CD4-positive, alpha-beta T cell treated with Interleukin-4 for 1 hour (primary cell): ENCODE measurements at regions not wholly inside any gene's neighbourhood (a gene's known extent, or its start where the extent isn't known, plus 50 kb on each side); places are given as distances from the start of the nearest gene placed in this dataset.

Experiments used
- DNase-seq, 2 donors: peaks; one replicate each; pipeline ENCODE4 v3.0.0-alpha.2; 2020 to 2022

DNA sequence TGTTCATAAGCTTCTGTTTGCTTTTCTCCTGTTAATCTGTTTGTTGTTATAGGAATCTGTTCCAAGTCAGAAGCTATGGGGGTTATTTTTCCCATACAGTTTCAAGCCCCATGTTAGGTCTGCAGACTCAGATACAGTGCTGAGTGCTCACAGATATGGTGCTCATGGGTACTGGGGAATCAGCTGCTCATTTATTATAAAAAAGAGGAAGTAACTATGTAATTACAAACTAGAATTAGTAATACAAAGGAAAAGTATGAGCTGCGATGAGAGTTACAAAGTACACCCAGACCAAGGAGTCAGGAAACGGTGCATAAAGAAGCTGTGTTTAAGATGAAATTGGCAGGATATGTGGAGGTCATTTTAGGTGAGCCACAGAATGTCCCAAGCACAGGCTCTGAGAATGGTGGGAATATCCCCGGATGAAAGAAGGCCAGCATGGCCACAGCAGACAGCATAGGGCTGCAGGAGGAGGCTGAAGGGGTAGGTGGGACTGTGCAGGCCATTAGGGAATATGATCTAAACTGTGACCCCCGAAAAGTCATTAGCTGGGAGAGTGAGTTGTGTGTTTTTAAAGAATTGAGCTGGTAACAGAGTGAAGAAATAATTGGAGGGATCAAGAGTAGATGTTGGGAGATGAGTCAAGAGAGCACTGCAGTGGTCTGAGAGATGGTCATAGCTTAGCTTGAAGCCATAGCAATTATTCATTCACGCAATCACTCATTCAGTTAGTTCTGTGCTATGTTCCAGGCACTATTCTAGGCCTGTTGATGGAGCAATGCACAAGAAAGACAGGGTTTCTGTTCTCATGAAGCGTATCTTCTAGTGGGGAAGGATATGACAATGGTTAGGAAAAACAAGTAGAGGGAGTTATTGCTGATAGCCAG is 177.4 kb upstream of the UBL3 start:
- DNase-seq: no peak

DNA sequence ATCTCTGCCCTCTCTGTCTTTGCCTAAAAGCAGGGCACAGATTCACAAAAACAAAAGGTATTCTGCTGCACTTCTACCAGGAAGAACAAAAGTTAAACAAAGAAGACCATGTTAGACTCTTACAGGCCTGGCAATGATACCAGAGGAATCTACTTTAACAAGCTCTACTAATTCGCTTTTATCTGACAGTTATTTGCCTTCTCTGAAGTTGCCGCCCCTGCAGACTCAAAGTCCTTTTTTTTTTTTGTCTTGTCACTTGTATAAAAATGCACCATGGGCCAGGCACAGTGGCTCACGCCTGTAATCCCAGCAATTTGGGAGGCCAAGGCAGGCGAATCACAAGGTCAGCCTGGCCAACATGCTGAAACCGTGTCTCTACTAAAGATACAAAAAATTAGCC is 176.5 kb upstream of the UBL3 start:
- no peak for DNase-seq

DNA sequence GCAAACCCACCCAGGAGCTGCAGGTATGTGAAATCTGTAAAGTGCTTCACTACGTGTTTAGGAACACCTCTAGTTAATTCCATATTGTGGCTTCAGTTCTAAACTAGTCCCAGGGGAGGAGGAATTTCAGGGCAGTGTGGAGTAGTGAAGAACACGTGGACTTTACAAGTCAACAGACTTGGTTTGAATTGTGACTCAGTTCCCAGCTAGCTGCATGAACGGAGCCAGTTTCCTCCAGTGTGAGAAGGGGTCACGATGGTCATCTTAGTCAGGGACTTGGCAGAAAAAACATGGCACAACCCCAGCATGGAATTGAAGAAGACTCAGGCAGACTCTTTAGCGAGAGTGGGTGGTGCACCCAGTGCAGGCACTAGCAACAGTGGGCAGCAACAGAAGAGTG is 175.7 kb upstream of the UBL3 start:
- DNase-seq: no peak

DNA sequence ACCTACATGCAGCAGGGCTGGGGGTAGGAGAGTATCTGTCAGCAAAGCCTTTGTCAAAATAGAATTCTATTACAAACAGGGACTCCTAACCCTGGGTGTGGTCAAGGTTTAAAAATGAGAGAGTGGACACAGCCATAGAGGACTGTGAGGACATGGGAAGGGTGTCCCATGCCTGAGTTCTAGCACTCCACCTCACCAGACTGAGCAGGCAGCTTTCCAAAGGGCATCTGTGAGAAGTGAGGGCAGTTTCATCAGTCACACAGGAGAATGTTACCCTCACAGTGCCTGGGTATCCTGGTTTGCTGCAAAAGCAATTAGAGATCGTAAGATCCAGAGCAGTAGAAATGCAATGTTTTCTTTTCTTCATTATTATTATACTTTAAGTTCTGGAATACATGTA is 174.9 kb upstream of the UBL3 start:
- DNase-seq: no peak

DNA sequence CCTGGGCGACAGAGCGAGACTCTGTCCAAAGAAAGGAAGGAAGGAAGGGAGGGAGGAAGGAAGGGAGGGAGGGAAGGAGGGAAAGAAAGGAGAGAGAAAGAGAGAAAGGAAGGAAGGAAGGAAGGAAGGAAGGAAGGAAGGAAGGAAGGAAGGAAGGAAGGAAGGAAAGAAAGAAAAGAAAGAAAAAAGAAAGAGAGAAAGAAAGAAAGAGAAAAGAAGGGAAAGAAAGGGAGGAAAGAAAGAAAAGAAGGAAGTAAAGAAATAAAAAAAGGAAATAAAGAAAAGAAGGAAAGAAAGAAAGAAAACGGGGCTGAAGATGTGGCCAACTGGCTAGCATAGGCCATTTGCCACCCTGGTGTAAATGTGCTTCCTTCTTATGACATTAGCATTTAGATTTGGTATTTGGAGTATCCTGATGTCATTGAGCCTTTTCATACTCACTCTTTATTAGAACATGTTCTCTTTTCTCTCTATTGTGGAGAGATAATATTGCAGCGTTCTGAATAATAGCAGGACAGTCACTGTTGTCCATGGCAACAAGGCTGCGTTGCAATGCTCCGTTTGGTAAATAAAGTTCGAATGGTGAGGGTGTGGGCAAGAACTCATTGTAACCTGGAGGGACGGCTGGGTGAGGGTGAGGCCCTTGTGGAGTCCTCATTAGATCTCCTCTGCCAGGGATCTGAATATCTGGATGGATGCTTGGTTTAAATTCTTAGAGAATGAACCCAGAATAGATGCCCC is 173.9 kb upstream of the UBL3 start:
- no peak for DNase-seq

DNA sequence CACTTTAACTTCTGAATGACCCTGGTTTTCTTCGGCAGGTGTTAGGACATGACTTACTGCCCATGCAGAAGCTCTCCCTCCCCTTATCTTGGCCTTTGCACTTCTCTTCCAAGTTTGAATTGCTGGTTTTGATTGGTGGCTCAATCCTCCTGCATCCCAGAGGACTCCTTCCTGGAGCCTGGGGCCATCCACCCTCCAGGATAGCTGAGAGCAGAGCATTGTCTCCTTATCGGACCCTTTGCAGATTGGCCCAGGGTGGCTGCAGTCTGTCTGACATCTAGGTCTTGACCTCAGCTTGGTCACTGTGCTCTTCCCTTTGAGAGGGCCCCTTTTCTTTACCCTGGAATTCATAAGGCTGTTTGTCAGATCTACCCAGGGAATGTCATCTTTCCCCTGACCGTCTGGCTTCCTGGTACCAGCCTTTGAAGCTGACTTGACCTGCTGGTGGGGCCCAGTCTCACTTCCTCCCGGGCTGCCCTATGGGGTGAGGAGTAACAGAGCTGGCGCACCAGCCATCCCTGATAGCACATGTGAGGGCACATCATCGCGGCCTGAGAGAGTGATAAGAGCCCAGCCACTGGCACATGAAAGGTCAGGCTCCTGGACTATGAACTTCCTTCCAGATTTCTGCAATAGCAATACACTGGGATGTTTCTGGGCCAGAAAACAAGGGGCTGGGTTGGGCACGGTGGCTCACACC is 172.9 kb upstream of the UBL3 start:
- DNase-seq: no peak

DNA sequence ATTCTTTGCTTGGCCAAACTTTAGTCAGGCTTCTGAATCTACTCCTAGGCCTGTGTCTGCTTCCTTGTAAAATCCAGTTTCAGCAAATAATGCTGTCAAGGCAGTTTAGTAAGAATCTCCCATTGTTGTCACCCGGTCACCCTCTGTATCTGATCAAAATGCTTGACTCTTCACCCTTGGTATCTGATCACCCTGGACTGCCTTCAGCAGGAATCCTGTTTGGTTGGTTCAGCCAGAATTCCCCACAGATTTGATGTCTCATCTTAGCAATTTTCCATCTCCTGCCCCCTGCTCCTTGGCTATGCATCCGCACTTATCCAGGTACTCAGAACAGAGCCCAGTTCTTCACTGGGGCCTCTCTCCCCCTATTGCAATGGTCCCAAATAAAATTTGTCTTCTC is 172.4 kb upstream of the UBL3 start:
- DNase-seq: no peak

DNA sequence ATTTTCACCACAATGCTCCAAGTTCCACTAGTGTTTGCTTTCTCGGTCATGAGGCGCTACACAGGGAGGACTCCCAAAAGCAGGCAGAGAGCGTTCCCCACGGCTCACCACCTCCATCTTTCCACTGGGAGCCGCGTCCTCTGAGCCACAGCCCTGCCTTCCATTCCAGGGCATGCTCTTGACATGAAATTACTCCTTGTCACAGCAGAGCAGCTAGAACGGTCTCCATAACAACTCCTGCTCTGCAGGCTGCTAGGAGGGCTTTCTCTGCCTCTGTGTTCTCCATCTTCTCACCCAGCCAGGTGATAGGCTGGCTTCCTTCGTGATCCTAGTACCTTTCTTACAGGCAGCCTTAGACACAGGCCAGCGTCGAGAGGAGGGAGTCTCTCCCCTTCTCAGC is 171.8 kb upstream of the UBL3 start:
- no peak for DNase-seq

DNA sequence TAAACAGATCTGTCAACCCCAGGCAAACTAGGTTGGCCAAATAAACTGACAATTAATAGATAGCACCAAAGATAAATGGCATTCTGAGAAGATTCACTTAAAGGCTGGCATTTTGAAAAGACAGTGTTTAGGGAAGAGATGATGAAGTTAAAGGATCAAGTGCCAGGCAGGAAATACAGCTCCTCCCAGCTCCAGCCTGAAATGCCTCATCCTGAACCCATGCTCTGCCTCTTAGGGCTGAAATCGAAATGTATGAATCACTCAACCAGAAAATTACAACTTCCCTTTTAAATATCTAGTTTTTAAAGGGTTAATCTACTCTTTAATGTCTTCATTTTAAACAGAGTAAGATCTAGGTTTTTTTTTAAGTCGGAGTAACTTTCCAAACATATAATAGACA is 171.2 kb upstream of the UBL3 start:
- no peak for DNase-seq

DNA sequence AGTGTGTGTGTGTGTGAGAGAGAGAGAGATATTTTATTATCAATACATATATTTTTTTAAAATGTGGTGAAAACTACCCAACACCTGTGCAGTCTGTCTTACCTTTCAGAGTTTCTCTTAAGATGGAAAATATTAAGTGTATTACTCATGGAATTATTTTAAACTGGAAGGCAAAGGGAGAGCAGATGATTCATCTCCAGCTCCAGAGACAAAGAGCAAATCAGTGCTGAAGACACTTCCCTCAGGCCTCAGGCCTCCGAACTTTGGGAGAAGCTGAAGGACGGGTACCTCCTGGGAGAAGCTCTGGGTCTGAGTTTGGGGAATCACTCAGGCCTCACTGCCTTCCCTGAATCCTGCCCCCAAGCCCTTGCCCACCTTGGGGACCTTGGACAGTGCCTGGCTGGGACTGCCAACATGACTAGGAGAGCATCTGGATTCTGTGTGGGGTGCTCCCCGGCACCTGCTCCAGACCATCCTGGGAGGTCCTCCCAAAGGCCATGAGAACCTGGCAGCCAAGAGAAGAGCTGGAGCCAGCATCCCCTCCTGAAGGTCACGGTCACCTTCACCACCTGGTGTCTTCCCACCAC is 170.4 kb upstream of the UBL3 start:
- no peak for DNase-seq

DNA sequence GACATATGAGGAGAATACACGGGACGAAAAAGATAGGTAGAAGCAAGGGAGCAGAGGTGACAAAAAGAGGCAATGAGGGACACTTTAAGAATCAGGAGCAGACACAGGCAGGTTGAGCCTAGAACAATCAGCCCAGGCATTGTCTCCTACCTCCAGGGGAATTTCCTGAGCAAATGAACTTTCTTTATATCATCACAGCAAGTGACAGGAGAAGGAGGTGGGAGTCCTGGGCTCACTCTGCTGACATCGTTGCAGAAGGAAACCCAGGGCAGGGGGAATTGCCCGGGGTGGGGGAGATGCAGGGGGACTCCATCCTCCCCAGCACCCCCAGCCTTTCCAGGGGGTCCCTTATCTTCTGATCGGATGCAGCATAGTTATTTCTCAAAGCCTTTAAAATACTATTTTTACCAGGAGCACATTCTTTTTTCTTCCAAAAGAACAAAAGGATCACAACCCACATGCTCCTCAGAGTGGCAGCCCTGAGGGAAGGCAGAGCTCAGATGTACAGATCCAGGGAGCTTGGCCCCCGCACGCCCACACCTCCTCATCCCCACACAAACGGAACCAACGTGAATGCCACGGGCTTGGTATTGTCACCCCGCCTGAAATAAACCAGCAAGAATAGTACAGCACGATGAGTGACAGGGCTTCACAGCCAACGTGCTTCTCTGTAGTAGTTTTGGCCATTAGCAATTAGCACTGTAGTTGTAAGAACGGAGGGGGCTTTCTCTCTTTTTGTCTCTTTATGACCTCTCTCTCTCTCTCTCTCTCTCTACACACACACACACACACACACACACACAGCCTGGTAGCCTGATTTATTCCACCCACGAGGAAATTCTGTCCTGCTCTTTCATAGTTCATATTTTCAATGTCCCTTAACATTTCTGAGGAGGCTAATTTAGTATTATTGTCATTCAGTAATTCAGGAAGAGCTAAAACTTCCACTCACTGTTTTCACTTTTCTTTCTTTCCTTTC is 169.5 kb upstream of the UBL3 start:
- no peak for DNase-seq

DNA sequence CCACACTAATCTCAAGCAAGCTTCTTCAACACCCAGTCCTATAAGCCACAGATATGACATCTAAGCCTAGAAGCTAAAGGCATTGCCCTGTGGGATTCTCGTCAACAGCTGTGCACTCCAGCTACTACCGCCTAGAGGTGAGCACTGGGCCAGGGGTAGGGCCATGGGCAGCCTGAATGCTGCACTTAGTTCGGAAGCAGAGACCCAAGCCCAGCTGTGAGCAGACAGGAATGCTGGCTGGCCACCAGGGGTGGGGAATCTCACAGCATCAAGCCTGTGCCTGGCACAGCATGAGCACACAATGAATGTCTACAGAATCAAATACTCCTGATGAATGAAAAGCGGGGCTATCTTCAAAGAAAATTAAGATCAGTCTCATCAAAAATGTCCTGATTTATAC is 167.5 kb upstream of the UBL3 start:
- no peak for DNase-seq

DNA sequence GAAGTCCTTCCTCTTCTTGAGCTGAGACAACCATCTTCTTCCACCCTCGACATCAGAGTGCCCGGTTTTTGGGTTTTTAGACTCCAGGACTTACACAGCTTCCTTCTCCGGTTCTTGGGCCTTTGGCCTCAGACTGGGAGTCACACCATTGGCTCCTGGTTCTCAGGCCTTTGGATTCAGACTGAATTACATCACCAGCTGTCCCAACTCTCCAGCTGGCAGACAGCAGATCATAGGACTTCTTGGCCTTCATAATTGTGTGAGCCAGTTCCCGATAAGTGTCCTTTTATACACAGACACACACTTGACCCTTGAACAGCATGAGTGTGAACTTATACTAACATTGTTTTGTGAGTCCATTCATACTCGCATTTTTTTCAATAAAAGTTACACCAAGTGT is 166.0 kb upstream of the UBL3 start:
- no peak for DNase-seq

DNA sequence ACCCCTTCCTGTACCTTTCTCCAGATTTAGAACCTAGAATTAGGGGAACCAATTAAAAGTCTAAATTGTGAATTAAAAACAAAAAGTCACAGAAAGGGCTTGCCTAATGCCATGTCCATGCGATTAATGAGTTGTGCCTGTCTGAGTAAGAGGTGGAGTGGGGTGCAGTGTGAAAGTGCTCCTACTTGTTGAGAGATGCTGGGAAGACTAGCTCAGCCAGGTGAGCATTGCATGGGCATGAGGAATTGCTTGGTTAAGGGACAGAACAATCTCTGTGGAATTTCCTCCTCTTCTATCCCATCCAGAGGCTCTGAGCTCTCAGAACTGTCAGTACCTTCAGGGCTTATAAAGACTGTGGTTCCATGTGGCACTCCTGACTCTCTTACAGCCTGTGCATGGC is 159.0 kb upstream of the UBL3 start:
- DNase-seq: no peak

DNA sequence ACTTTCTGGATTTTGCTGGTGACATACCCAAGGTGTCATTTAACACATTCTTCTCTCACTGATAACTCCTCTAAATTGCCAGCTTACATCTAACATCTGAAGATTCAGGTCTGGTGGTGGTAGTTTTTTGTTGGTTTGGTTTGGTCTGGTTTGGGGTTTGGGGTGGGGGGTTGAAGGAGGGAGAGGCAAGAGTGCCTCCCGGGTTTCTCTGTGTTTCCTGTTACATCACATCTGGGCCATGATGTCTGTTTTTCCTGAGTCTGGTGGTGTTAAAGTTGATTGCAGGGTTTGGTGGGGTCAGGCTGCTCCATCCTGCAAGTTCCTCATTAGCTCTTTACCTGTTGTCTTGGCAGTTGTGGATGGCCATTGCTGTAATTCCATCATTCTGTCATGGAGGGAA is 155.8 kb upstream of the UBL3 start:
- no peak for DNase-seq

DNA sequence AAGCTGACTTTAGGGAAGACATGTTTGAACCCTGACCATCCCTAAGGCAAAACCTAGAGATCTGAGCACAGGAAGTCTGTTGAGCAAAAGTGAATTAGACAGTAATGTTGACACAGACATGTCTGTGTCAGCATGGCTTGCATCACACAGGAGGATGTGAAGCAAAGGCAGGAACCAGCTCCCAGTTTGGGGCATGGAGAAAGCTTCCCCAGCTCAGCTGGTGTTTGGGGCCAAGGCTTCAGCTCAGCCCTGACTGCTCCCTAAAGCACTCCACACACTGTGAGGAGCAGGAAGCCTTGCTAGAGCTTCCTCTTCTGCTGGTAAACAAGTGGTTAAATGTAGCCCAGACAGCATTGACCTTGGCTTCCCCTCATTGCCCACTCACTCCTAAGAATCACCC is 153.8 kb upstream of the UBL3 start:
- DNase-seq: no peak

DNA sequence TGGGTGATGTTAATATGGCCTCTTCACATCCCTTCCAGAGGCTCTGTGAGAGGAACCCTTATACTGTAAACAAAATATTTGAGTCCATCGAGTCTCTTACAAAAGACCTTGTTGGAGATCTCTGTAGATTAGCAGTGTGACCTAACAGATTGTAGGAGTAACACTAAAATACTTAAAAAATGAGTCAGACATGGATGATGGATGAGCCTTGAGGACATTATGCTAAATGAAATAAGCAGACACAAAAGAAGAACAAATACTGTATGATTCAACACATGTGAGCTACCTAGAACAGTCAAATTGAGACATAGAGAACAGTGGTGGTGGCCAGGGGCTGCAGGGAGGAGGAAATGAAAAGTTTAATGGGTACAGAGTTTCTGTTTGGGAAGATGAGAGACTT is 152.2 kb upstream of the UBL3 start:
- no peak for DNase-seq

DNA sequence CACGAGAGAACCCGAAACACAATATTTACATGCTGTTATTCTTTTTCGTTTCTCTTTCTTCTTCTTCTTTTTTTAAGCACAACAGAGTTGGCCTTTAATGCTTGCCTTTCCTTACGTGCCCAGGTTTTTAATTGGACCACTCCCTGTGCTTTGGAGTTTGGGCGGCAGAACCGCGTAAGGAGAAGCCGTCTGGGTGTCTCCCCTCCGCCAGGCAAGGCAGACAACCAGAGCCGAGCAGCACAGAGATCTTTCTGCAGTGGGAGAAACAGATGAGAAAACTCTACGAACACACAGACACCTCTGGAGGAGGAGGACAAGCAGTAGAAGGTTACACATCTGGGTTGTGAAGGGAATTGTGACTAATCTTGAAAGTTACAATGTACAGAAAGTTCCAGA is 150.0 kb upstream of the UBL3 start:
- DNase-seq: no peak

DNA sequence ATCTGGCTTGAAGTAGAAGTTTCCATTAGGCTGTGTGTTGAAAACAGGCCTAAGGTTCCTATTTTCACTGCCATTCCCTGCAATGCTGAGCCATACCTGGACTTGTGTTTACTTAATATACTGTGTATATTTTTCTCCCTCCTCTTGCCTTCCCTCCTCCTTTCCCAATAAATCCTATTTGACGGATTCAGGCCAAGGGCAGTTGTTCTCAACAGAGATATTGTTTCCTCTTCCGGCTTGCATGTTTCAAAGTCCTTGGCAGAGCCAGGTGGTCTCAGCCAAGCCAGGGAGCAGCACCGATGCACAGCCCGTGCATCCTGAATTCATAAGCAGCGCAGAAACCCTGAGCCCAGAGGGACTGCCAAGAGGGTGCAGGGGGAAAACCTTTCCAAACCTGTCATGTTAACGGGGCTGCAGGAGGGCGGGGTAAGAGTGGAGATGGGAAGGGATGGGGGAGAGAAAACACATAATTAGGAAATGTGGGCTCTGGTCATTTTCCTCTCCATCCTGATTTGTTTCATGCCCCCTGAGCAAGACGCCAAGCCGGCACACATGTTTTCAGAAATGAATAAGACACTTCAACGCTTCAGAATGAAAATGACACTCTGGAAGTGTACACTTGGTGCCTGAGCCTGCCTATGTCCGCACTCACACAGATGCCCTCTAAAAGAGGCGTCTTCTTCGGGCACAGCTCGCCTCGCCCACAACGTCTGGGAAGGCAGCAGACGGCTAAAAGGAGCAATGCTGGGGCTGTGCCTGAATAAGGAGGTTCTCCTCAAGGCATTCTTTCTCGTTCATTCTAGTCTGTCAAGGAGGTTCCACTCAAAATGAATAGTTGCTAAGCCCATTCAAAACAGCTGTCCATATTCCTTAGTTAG is 149.3 kb upstream of the UBL3 start:
- no peak for DNase-seq

DNA sequence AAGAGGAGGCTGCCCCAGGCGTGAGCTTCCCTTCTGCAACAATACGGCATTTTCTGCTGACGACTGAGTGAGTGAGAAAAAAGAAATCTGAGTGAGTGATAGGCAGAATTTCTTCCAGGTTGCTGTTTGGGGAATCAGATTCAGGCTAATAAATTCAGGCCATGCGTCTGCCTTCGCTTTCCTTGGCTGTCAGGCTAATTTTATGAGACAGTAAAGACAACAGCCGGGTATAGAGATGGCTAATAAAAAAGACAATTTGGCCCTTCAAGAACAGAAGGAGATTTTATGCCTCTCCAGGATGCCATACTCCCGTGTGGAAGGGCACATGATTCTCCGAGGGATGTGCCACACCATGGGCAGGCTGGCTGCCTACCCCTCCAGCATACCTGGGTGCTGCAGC is 145.9 kb upstream of the UBL3 start:
- DNase-seq: no peak

DNA sequence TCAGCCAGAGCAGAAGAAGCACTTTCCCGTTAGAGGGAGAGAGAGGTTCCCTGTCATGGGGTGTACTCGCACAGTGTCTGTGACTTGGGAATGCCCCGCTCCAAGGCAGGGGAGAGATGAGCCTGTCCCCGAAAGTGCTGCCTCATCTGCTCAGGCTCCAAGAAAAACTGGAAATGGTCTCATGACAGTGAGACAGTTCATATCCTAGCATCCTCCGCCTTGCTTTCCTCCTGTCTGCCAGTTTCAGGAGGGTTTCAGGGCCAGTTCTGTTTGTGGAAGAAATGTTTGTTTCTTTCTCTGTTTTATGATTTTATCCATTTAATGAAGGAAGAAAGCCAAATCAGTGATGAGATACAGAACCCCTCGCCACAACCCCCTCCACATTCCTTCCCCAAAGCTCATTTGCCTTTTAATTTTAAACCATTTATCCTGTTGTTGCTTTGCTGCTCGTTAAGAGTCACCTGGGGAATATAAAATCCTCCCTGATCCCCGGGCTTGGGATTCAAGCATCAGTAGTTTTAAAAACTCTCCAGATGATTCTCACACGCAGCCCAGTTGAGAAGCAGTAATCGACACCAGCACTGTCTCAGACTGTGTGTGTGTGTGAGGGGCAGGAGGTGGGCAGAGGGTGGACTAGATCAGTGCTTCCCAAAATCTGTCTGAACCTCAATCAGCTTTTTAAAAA is 144.6 kb upstream of the UBL3 start:
- no peak for DNase-seq
